Panc1 (cell line): ENCODE measurements at regions not wholly inside any gene's neighbourhood (a gene's known extent, or its start where the extent isn't known, plus 50 kb on each side); places are given as distances from the start of the nearest gene placed in this dataset.
"Not testable (repeated sequence)": the region's sequence is repeated elsewhere in the genome, so short reads cannot be mapped to it uniquely, and the experiment has no call there.

Source experiments
- CTCF ChIP-seq: fragments of 450-650 bp; IDR thresholded peaks from 2 replicates; pipeline ENCODE4 v1.5.1; 2017; ENCODE audit warnings: mild to moderate bottlenecking
- TCF7L2 ChIP-seq: IDR thresholded peaks from 2 replicates; pipeline ENCODE4 v1.6.1; 2011; ENCODE audit warnings: mild to moderate bottlenecking, low read depth, low read length, inconsistent platforms

GRCh38 chr7:26089469-26089868, 62.5 kb upstream of the NFE2L3 start:
- not testable (repeated sequence) for TF ChIP-seq CTCF, TCF7L2
